GM21390 (cell line): ENCODE measurements at regions not wholly inside any gene's neighbourhood (a gene's known extent, or its start where the extent isn't known, plus 50 kb on each side); places are given as distances from the start of the nearest gene placed in this dataset.
"Not testable (repeated sequence)": the region's sequence is repeated elsewhere in the genome, so short reads cannot be mapped to it uniquely, and the experiment has no call there.

Source experiments
- ATAC-seq: cut with Tn5 transposase; IDR thresholded peaks from one replicate; pipeline ENCODE4 v1.9.1; 2021; ENCODE audit not compliant: unreplicated experiment

- no peak for ATAC-seq
Measured at GRCh38 chr2:200100027-200100426, 144.6 kb downstream of the MAIP1 start.

GRCh38 chr2:200101922-200102321, 146.5 kb downstream of the MAIP1 start:
- no peak for ATAC-seq

- no peak for ATAC-seq
Measured at GRCh38 chr2:200102971-200103370, 147.6 kb downstream of the MAIP1 start.

DNA sequence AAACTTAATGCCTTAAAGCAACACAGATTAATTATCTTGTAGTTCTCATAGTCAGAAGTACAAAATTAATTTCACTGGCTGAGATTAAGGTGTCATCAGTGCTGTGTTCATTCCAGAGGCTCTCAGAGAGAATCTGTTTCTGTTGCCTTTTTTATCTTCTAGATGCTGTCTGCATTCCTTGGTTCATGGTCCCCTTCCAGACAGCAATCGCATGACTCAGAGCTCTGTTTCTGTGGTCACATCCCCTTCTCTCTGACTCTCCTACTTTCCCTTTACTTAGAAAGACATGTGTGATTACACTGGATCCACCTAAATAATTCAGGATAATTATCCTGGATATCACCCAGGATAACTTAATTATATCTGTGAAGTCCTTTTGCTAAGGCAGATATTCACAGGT, 148.6 kb downstream of the MAIP1 start:
- ATAC-seq: no peak

GRCh38 chr2:200107514-200108217, 152.3 kb downstream of the MAIP1 start:
- ATAC-seq: no peak

GRCh38 chr2:200109421-200109820, 154.0 kb downstream of the MAIP1 start:
- no peak for ATAC-seq

DNA sequence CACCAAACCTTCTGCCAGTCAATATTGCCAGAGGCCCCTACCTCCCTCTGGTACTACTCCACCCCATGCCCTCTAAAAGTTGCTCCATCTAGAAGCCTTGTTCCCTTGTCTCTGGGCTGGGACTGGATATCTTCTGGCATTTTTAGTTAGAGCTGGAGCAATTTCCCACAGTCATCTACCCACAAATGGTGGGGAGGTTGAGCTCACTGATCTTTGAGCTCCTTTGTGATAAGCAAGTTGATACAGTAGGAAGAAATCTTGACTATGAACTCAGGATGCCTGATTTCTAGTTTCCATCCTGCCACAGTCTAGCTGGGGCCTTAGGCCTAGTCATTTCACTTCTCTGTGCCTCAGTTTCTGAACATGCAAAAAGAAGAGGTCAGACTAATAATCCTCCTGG, 155.0 kb downstream of the MAIP1 start:
- ATAC-seq: no peak

DNA sequence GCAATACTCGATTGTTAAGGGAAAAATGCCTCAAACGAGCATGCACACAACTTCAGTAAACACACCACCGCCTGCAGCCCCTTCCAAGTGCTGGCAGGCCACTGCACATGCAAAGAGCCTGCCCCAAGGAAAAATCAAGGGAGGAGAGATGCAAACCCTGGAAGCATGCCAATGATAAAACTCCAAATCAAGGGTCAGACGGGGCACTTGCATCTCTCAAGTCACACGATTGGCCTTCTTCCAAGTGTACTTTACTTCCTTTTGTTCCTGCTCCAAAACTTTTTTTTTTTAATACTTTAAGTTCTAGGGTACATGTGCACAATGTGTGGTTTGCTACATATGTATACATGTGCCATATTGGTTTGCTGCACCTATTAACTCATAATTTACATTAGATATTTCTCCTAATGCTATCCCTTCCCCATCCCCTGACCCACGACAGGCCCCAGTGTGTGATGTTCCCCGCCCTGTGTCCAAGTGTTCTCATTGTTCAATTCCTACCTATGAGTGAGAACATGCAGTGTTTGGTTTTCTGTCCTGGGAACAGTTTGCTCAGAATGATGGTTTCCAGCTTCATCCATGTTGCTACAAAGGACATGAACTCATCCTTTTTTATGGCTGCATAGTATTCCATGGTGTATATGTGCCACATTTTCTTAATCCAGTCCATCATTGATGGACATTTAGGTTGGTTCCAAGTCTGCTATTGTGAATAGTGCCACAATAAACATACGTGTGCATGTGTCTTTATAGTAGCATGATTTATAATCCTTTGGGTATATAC, 157.8 kb downstream of the MAIP1 start:
- ATAC-seq: not testable (repeated sequence)

- ATAC-seq: no peak
Measured at GRCh38 chr2:200119236-200119635, 163.9 kb downstream of the MAIP1 start.

DNA sequence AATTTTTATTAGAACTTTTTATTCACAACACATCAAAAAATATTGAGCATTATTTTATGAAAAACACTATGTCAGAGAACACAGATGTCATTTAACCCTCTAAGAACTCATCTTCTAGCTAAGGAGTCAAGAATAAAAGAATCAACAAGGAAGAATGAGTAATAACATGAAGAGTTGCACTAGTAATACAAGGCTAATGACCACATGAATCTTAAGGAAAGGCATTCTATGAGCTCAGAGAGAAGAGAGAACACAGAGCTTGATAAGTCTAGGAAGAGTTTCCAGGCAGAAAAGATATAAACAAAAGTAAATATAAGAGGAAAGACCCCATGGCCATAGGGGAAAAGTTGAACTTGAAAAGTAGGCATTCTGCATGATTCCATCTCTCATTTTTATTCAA, 166.5 kb downstream of the MAIP1 start:
- no peak for ATAC-seq

DNA sequence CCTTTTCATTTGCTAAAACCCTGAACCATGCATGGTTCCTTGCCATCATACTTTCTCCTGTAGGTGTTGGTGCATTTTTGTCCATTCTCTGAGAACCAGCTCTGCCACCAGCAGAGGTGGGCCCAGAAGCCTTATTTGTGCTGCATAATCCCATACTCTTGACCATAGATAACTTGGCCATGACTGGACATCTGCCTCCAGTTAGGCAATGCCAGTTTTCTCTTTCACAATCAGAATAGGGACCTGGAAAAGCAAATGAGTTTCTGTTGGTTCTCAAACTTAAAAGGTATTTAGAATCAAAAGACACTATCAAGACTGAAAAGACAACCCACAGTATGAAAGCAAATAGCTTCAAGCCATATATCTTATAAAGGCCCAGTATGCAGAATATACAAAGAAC, 167.3 kb downstream of the MAIP1 start:
- ATAC-seq: no peak

- not testable (repeated sequence) for ATAC-seq
Measured at GRCh38 chr2:200124665-200125368, 169.4 kb downstream of the MAIP1 start.

DNA sequence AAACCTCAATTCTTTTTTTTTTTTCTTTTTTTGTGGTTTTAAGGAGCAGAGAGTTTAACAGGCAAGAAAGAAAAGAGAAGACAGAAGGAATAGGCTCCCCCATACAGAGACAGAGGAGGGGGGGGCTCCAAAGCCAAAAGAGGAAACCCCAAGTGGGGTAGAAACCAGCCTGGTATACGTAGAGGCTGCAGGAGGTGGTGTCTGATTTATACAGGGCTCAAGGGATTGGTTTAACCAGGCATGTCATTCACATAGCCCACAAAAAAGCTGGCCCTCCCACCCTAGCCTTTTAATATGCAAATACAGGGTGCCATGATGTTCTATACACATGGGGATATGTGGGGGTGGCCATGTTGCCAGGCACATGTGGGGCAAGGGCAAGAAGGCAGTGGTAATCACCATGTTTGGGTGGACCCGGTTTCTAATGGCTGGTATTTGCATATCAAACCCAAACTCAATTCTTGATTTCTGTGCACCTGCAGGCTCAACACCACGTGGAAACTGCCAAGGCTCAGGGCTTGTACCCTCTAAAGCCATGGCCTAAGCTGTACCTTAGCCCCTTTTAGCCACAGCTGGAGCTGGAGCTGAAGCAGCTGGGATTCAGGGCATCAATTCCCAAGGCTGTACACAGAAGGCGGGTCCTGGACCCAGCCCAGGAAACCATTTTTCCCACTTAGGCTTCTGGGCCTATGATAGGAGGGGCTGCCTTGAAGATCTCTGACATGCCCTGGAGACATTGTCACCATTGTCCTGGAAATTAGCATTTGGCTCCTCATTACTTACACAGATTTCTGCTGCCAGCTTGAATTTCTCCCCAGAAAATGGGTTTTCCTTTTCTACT, 170.3 kb downstream of the MAIP1 start:
- no peak for ATAC-seq

DNA sequence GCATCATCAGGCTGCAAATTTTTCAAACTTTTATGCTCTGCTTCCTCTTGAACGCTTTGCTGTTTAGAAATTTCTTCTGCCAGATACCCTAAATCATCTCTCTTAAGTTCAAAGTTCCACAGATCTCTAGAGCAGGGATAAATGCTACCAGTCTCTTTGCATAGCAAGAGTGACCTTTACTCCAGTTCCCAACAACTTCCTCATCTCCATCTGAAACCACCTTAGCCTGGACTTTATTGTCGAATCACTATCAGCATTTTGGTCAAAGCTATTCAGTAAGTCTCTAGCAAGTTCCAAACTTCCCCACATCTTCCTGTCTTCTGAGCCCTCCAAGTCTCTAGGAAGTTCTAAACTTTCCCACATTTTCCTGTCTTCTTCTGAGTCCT, 170.9 kb downstream of the MAIP1 start:
- not testable (repeated sequence) for ATAC-seq

DNA sequence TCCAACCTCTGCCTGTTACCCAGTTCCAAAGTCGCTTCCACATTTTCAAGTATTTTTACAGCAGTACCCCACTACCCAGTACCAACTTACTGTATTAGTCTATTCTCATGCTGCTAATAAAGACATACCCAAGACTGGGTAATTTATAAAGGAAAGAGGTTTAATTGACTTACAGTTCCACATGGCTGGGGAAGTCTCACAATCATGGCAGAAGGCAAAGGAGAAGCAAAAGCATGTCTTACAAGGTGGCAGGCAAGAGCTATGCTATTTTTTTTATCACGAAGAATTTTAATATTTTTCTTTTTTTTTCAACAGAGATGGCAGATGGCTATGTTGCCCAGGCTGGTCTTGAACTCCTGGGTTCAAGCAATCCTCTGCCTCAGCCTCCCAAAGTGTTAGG, 171.3 kb downstream of the MAIP1 start:
- not testable (repeated sequence) for ATAC-seq

- no peak for ATAC-seq
Measured at GRCh38 chr2:200127848-200128247, 172.5 kb downstream of the MAIP1 start.

GRCh38 chr2:200128296-200128695, 172.9 kb downstream of the MAIP1 start:
- ATAC-seq: no peak

- no peak for ATAC-seq
Measured at GRCh38 chr2:200129721-200130462, 174.5 kb downstream of the MAIP1 start.

- ATAC-seq: no peak
Measured at GRCh38 chr2:200130762-200131166, 175.4 kb downstream of the MAIP1 start.

GRCh38 chr2:200131307-200131706, 175.2 kb upstream of the SPATS2L start:
- ATAC-seq: no peak
